IMR-90 (cell line): ENCODE measurements at regions not wholly inside any gene's neighbourhood (a gene's known extent, or its start where the extent isn't known, plus 50 kb on each side); places are given as distances from the start of the nearest gene placed in this dataset.

Experiments
- ATAC-seq: fragments of 200-7000 bp; cut with Tn5 transposase; 2 replicates; pipeline ENCODE4 v1.9.1; 2020; ENCODE audit warnings: low read depth, mild to moderate bottlenecking, moderate library complexity
- BruUV-seq: library from RNA; stranded (reverse); fragments of 400-500 nt; replicated peaks from 2 replicates; lab custom pipeline; 2021; lab: Mats Ljungman, UMichigan
- CTCF ChIA-PET: fragments of 300-600 bp; formaldehyde crosslinking; extraction: SDS; loops from one replicate; lab custom pipeline; 2021; ENCODE audit warnings: antibody characterized with exemption; lab: Yijun Ruan, JAX
- POLR2A ChIA-PET: fragments of 300-600 bp; sonication (Branson Sonifier 250); formaldehyde crosslinking; loops from one replicate; lab custom pipeline; 2022; ENCODE audit warnings: antibody characterized with exemption; ENCODE audit not compliant: unreplicated experiment; lab: Charles Lee
- DNase-seq: peaks from one replicate; pipeline ENCODE4 v3.0.0; 2013
- H2AFZ ChIP-seq: replicated peaks from 2 replicates; pipeline ENCODE3; 2013; ENCODE audit warnings: low read length, mild to moderate bottlenecking; ENCODE audit not compliant: poor library complexity
- H2AK5ac ChIP-seq: 2 replicates; pipeline ENCODE4 v1.6.1; 2013; ENCODE audit warnings: low read depth, low read length, inconsistent platforms
- H2AK9ac ChIP-seq: replicated peaks from 2 replicates; pipeline ENCODE3; 2013; ENCODE audit warnings: mild to moderate bottlenecking, low read depth, low read length, moderate library complexity; ENCODE audit not compliant: poor library complexity
- H2BK120ac ChIP-seq: 2 replicates; pipeline ENCODE4 v1.6.1; 2013; ENCODE audit warnings: low read depth, low read length, inconsistent platforms
- H2BK15ac ChIP-seq: 3 replicates; pipeline ENCODE4 v1.6.1; 2013; ENCODE audit warnings: low read depth, low read length, inconsistent platforms
- H2BK20ac ChIP-seq: 2 replicates; pipeline ENCODE4 v1.6.1; 2013; ENCODE audit warnings: low read depth, mild to moderate bottlenecking, inconsistent platforms, low read length, moderate library complexity
- H2BK5ac ChIP-seq: 2 replicates; pipeline ENCODE4 v1.6.1; 2013; ENCODE audit warnings: mild to moderate bottlenecking, low read depth, low read length, inconsistent platforms; ENCODE audit not compliant: poor library complexity, severe bottlenecking
- H3K14ac ChIP-seq: replicated peaks from 2 replicates; pipeline ENCODE4 v1.6.1; 2013; ENCODE audit warnings: low read depth, low read length, inconsistent platforms
- H3K18ac ChIP-seq: 2 replicates; pipeline ENCODE4 v1.6.1; 2013; ENCODE audit warnings: low read depth, low read length, control low read depth
- H3K23ac ChIP-seq: 2 replicates; pipeline ENCODE4 v1.6.1; 2013; ENCODE audit warnings: low read depth, low read length, inconsistent platforms
- H3K27ac ChIP-seq: 2 replicates; pipeline ENCODE4 v1.5.1; 2013; ENCODE audit warnings: mild to moderate bottlenecking, control low read depth, low read length; ENCODE audit not compliant: insufficient read depth
- H3K27me3 ChIP-seq: 2 replicates; pipeline ENCODE4 v1.6.1; 2013; ENCODE audit warnings: low read length; ENCODE audit not compliant: control insufficient read depth, insufficient read depth
- H3K36me3 ChIP-seq: 2 replicates; pipeline ENCODE4 v1.6.1; 2013; ENCODE audit warnings: low read length, mixed read lengths; ENCODE audit not compliant: control insufficient read depth, insufficient read depth
- H3K4ac ChIP-seq: 2 replicates; pipeline ENCODE4 v1.6.1; 2013; ENCODE audit warnings: low read depth, low read length, inconsistent platforms
- H3K4me1 ChIP-seq: 2 replicates; pipeline ENCODE4 v1.6.1; 2013; ENCODE audit warnings: low read length, mixed read lengths; ENCODE audit not compliant: control insufficient read depth, insufficient read depth
- H3K4me2 ChIP-seq: 2 replicates; pipeline ENCODE4 v1.6.1; 2013; ENCODE audit warnings: low read depth, mild to moderate bottlenecking, control low read depth, low read length, moderate library complexity
- H3K4me3 ChIP-seq: 2 replicates; pipeline ENCODE4 v1.5.1; 2013; ENCODE audit warnings: low read depth, mild to moderate bottlenecking, control low read depth, low read length, moderate library complexity; ENCODE audit not compliant: insufficient read depth
- H3K56ac ChIP-seq: 2 replicates; pipeline ENCODE4 v1.6.1; 2013; ENCODE audit warnings: low read length, inconsistent platforms; ENCODE audit not compliant: insufficient read depth; ENCODE audit errors: extremely low read depth
- H3K79me1 ChIP-seq, 2 experiments: 2 replicates each; pipeline ENCODE4 v1.6.1; 2013; ENCODE audit warnings: low read length in 2 of 2, inconsistent platforms in 1 of 2, low read depth in 1 of 2
- H3K9ac ChIP-seq: 2 replicates; pipeline ENCODE4 v1.6.1; 2013; ENCODE audit warnings: low read depth, low read length, control low read depth
- H3K9me1 ChIP-seq: 2 replicates; pipeline ENCODE4 v1.6.1; 2013; ENCODE audit warnings: low read length, inconsistent platforms; ENCODE audit not compliant: insufficient read depth
- H3K9me3 ChIP-seq: 2 replicates; pipeline ENCODE4 v1.6.1; 2013; ENCODE audit warnings: low read length; ENCODE audit not compliant: control insufficient read depth, insufficient read depth
- H4K20me1 ChIP-seq: 2 replicates; pipeline ENCODE4 v1.6.1; 2013; ENCODE audit warnings: low read length, inconsistent platforms; ENCODE audit not compliant: insufficient read depth
- H4K5ac ChIP-seq: 2 replicates; pipeline ENCODE4 v1.6.1; 2013; ENCODE audit warnings: mild to moderate bottlenecking, low read depth, low read length, control low read depth
- H4K8ac ChIP-seq, 2 experiments: 2 replicates each; pipeline ENCODE4 v1.6.1; 2013; ENCODE audit warnings: low read depth in 2 of 2, low read length in 2 of 2, control low read depth in 1 of 2, inconsistent platforms in 1 of 2
- H4K91ac ChIP-seq: 2 replicates; pipeline ENCODE4 v1.6.1; 2013; ENCODE audit warnings: low read depth, low read length, inconsistent platforms; ENCODE audit not compliant: insufficient read depth
- BHLHE40 ChIP-seq: fragments of 150-350 bp; IDR thresholded peaks from 2 replicates; pipeline ENCODE4 v1.6.1; 2016; ENCODE audit warnings: mild to moderate bottlenecking, low read depth, low read length
- ELK1 ChIP-seq: fragments of 150-350 bp; IDR thresholded peaks from 2 replicates; pipeline ENCODE4 v1.6.1; 2016; ENCODE audit warnings: low read depth, mild to moderate bottlenecking, low read length, moderate library complexity, borderline replicate concordance
- MAZ ChIP-seq: IDR thresholded peaks from 2 replicates; pipeline ENCODE4 v1.6.1; 2012; ENCODE audit warnings: low read depth, mild to moderate bottlenecking, low read length, improper control_type of control experiment, moderate library complexity, borderline replicate concordance
- MXI1 ChIP-seq: IDR thresholded peaks from 2 replicates; pipeline ENCODE4 v1.6.1; 2012; ENCODE audit warnings: low read depth, mild to moderate bottlenecking, low read length, moderate library complexity, borderline replicate concordance
- POLR2A ChIP-seq: IDR thresholded peaks from 2 replicates; pipeline ENCODE4 v1.6.1; 2012; ENCODE audit warnings: mild to moderate bottlenecking, low read depth, low read length
- RAD21 ChIP-seq: IDR thresholded peaks from 2 replicates; pipeline ENCODE4 v1.6.1; 2012; ENCODE audit warnings: low read length, improper control_type of control experiment
- USF2 ChIP-seq: fragments of 150-350 bp; IDR thresholded peaks from 2 replicates; pipeline ENCODE4 v1.6.1; 2017; ENCODE audit warnings: mild to moderate bottlenecking, antibody characterized with exemption, low read length, low read depth
- WGBS, 2 experiments: methylation state at CpG; one replicate each; pipeline versions ENCODE4 v1.1.5 to v1.1.7; 2013; ENCODE audit warnings: missing lambda C conversion rate in 2 of 2; ENCODE audit not compliant: insufficient read length in 1 of 2; ENCODE audit errors: extremely low coverage in 2 of 2; 5-methylcytosine and 5-hydroxymethylcytosine counted together
- dilution Hi-C: fragments of 300-500 bp; cut with HindIII; formaldehyde crosslinking; loops from one replicate; pipeline ENCODE4 v1.14.3; 2018; ENCODE audit warnings: low sequenced_read_pairs; ENCODE audit not compliant: unreplicated experiment
- in situ Hi-C: fragments of 300-500 bp; cut with MboI; formaldehyde crosslinking; loops from 3 replicates; pipeline ENCODE4 v1.14.3; 2019; ENCODE audit warnings: low sequenced_read_pairs, inconsistent platforms, mixed read lengths
- intact Hi-C: fragments of 100-400 bp; cut with micrococcal nuclease; formaldehyde crosslinking; loops from 2 replicates; pipeline ENCODE4 v1.10.0; 2022

DNA sequence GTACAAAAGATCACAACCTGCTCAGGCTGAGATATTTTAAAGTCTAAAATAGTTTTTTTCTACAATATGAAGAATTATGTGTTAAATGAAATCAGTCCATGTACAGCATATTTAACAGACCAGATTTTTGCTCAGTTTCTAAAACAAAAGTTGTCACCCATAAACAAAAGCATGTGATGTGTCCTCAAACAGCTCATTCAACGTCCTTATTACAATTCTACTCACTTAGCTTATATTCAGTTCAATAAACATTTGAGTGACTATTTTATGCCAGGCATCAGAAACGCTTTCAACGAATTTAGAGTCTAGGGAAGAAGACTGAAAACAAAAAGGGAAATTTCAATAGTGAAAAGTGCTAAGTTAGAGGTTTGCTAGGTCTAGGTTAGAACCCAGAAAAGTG, 457.3 kb upstream of the SEMA3A start:
- DNase-seq = no peak
- H3K4me1 ChIP-seq = peaks cover 8% of the 10 kb centered on the region
- H3K9me3 ChIP-seq = no peaks in the 10 kb centered on the region
- no peak overlapping the region for H3K56ac ChIP-seq
- H3K79me1 ChIP-seq = no peaks in the 10 kb centered on the region
- no peak overlapping the region for H2AK9ac ChIP-seq
- no peak overlapping the region for H3K27ac ChIP-seq
- peak overlapping the region; percentile 41 for H2BK5ac ChIP-seq
- no peak overlapping the region for H4K91ac ChIP-seq
- WGBS, 2 experiments = no CpG with 5 or more reads among the region's 3 CpGs
- no peaks in the 10 kb centered on the region for H3K27me3 ChIP-seq
- H4K20me1 ChIP-seq = no peaks in the 10 kb centered on the region
- intact Hi-C loops (loop anchor here (5.0 kb wide), 1 partner anchor 35 kb away; no protein-coding TSS in a partner anchor), in situ Hi-C loops (no loop called here), dilution Hi-C loops (no loop called here)
- no peaks in the 10 kb centered on the region for H3K36me3 ChIP-seq
- H3K9ac ChIP-seq = no peak overlapping the region
- H3K4me2 ChIP-seq = no peak overlapping the region
- H4K5ac ChIP-seq = peak overlapping the region; percentile 79; the same call in 1 of the 2 replicates
- peak overlapping the region in 1 of 2 experiments; percentile 35; a peak in 1 of 4 replicates for H4K8ac ChIP-seq
- CTCF ChIA-PET = interaction anchor here (1.0 kb wide), 1 partner anchor 16 kb away, joined by 3 read pairs; no protein-coding TSS in a partner anchor
- 0 out of 2 replicates have a peak overlapping the region, but pooled peaks have one; percentile 34 for H2AK5ac ChIP-seq
- H3K18ac ChIP-seq = no peak overlapping the region
- H2BK20ac ChIP-seq = peak overlapping the region; percentile 76
- no peak overlapping the region for H3K4me3 ChIP-seq
- POLR2A ChIA-PET = no interaction called here
- ATAC-seq = no peak
- peaks cover 2% of the 10 kb centered on the region; the same call in 1 of the 2 replicates for H3K9me1 ChIP-seq
- H3K14ac ChIP-seq = peak overlapping the region; percentile 74; the same call in 1 of the 2 replicates
- H3K4ac ChIP-seq = peak overlapping the region; percentile 39; the same call in 1 of the 2 replicates
- H2BK15ac ChIP-seq = 0 out of 3 replicates have a peak overlapping the region, but pooled peaks have one; percentile 52
- no peak overlapping the region for H2AFZ ChIP-seq
- no peak overlapping the region; the same call in 1 of the 2 replicates for H3K23ac ChIP-seq
- H2BK120ac ChIP-seq = peak overlapping the region; percentile 45; the same call in 1 of the 2 replicates
- TF ChIP-seq POLR2A = no peak
- TF ChIP-seq USF2 = no peak
- TF ChIP-seq MAZ = no peak
- TF ChIP-seq ELK1 = no peak
- no peak for TF ChIP-seq MXI1
- no peak for TF ChIP-seq RAD21
- no peak for TF ChIP-seq BHLHE40
- no TSS peak for BruUV-seq
